GM21526 (cell line): ENCODE measurements at regions not wholly inside any gene's neighbourhood (a gene's known extent, or its start where the extent isn't known, plus 50 kb on each side); places are given as distances from the start of the nearest gene placed in this dataset.
"Not testable (repeated sequence)": the region's sequence is repeated elsewhere in the genome, so short reads cannot be mapped to it uniquely, and the experiment has no call there.

ENCODE experiments used
- ATAC-seq: cut with Tn5 transposase; IDR thresholded peaks from one replicate; pipeline ENCODE4 v1.9.1; 2021; ENCODE audit warnings: moderate library complexity; ENCODE audit not compliant: unreplicated experiment, low FRiP score

- ATAC-seq, result no peak
Observed at GRCh38 chr1:70667494-70668170, 256.6 kb downstream of the CTH start.

- ATAC-seq, result no peak
Observed at GRCh38 chr1:70671006-70671405, 259.9 kb downstream of the CTH start.

GRCh38 chr1:70672442-70672888 is 261.4 kb downstream of the CTH start:
- no peak for ATAC-seq

- ATAC-seq, result no peak
Observed at GRCh38 chr1:70674941-70675685, 264.0 kb downstream of the CTH start.

GRCh38 chr1:70675737-70676156 is 264.7 kb downstream of the CTH start:
- ATAC-seq, result peak; percentile 61

GRCh38 chr1:70685300-70686286 is 274.5 kb downstream of the CTH start:
- ATAC-seq, result peak; percentile 100

GRCh38 chr1:70688580-70688979 is 277.5 kb downstream of the CTH start:
- ATAC-seq, result no peak

GRCh38 chr1:70706381-70707037 is 295.4 kb downstream of the CTH start:
- ATAC-seq, result no peak

GRCh38 chr1:70707214-70707613 is 296.1 kb downstream of the CTH start:
- ATAC-seq, result no peak

GRCh38 chr1:70714149-70714548 is 303.1 kb downstream of the CTH start:
- no peak for ATAC-seq

GRCh38 chr1:70717211-70717610 is 306.1 kb downstream of the CTH start:
- ATAC-seq, result no peak

- no peak for ATAC-seq
Observed at GRCh38 chr1:70717656-70718055, 306.6 kb downstream of the CTH start.

GRCh38 chr1:70718086-70718630 is 307.1 kb downstream of the CTH start:
- no peak for ATAC-seq

- ATAC-seq, result no peak
Observed at GRCh38 chr1:70719154-70719553, 308.1 kb downstream of the CTH start.

GRCh38 chr1:70720109-70720508 is 309.0 kb downstream of the CTH start:
- ATAC-seq, result no peak

GRCh38 chr1:70720521-70720920 is 309.5 kb downstream of the CTH start:
- ATAC-seq, result no peak

- no peak for ATAC-seq
Observed at GRCh38 chr1:70727886-70728489, 316.9 kb downstream of the CTH start.

GRCh38 chr1:70736518-70736917 is 311.1 kb downstream of the PTGER3 start:
- not testable (repeated sequence) for ATAC-seq

- ATAC-seq, result no peak
Observed at GRCh38 chr1:70737125-70737524, 310.5 kb downstream of the PTGER3 start.

- no peak for ATAC-seq
Observed at GRCh38 chr1:70738624-70739023, 309.0 kb downstream of the PTGER3 start.
